Epithelial cell of esophagus (primary cell): ENCODE measurements at regions not wholly inside any gene's neighbourhood (a gene's known extent, or its start where the extent isn't known, plus 50 kb on each side); places are given as distances from the start of the nearest gene placed in this dataset.

Source experiments
- DNase-seq: peaks from one replicate; pipeline ENCODE4 v3.0.0; 2010; ENCODE audit warnings: low read depth
- H3K4me3 ChIP-seq: 2 replicates; pipeline ENCODE4 v1.5.1; 2011; ENCODE audit warnings: mild to moderate bottlenecking, low read length, control low read depth
- TF ChIP-seq, protein P1 (sequence below): IDR thresholded peaks from 2 replicates; pipeline ENCODE4 v1.5.1; 2011; ENCODE audit warnings: low read depth, mild to moderate bottlenecking, low read length, control low read depth, inconsistent platforms; ENCODE audit not compliant: insufficient read depth; ENCODE audit errors: missing control alignments

DNA sequence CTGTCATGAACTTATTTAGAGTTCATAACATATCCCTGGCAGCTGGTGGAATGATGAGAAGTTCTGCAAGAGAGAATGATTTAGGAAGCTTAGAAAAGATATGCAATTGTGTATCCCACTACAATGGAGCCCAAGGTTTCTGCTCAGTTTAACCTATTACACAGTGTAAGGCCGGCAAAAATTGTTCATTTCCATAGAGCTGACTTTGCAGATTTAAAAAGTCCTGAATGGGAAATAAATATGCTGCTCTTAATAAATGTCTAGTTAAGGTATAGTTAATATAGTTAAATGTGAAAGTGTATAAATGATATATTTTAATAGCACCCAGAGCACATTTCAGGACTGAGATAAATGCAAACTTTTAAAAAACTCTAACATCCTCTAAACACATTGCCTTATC lies 149.9 kb downstream of the EVX1 start:
- TF ChIP-seq, protein P1, sequence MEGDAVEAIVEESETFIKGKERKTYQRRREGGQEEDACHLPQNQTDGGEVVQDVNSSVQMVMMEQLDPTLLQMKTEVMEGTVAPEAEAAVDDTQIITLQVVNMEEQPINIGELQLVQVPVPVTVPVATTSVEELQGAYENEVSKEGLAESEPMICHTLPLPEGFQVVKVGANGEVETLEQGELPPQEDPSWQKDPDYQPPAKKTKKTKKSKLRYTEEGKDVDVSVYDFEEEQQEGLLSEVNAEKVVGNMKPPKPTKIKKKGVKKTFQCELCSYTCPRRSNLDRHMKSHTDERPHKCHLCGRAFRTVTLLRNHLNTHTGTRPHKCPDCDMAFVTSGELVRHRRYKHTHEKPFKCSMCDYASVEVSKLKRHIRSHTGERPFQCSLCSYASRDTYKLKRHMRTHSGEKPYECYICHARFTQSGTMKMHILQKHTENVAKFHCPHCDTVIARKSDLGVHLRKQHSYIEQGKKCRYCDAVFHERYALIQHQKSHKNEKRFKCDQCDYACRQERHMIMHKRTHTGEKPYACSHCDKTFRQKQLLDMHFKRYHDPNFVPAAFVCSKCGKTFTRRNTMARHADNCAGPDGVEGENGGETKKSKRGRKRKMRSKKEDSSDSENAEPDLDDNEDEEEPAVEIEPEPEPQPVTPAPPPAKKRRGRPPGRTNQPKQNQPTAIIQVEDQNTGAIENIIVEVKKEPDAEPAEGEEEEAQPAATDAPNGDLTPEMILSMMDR, result no peak
- DNase-seq, result no peak
- H3K4me3 ChIP-seq, result no peak overlapping the region

DNA sequence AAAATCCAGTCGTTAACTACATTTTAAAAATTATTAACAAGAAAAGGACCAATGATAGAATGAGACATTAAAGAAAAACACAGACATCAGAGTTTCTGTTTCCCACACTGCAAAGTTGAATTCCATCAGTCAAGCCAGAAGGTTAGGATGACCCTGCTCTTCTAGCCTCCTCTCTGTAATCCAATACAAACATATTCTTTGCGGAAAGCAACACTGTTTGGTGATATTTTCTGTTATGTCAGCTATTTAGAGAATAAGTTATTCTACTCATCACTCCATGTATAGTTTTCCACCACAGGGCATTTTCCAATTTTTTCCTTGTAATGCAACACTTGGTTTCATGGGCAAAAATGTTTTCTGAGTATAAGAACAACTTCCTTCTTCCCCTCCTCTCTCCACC lies 152.3 kb downstream of the EVX1 start:
- H3K4me3 ChIP-seq, result no peak overlapping the region
- DNase-seq, result no peak
- TF ChIP-seq, protein P1, result no peak

DNA sequence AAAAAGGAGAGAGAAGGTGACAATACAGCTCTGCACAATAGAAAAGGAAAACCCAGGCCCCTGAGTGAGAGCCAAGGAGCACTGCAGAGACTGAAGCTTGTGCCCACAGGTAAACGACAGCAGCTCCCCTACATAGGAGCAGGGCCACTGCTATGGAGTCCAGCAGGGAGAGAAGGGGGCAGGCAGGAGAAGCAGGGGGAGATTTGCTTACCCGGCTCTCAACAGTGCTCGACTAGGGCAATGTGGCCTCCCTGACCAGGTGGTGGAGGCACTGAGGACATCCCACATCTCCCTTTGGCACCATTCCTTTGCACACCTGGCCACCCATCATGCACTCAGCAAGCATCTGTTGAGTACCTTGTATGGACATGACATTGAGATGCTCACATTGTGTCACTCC lies 153.0 kb downstream of the EVX1 start:
- no peak for DNase-seq
- no peak overlapping the region for H3K4me3 ChIP-seq
- TF ChIP-seq, protein P1, result no peak

DNA sequence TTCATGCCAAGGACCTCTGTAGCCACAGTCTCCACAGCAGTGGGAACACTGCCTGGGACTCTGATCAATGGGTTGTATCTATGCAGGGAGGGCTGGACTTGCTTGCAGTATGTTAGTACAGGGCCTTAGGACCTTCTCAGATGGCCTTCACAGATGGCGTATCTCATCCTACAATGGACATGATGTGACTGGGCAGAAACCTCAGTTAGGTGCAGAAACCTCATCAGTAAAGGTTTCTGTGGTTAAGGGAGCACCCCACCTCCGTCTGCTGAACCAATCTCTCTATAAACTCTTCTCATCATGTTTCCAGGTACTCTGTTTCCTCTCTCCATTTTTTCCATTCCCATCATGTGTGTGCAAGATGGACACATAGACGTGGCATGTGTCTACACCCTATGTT lies 154.9 kb downstream of the EVX1 start:
- TF ChIP-seq, protein P1, result no peak
- H3K4me3 ChIP-seq, result no peak overlapping the region
- no peak for DNase-seq

DNA sequence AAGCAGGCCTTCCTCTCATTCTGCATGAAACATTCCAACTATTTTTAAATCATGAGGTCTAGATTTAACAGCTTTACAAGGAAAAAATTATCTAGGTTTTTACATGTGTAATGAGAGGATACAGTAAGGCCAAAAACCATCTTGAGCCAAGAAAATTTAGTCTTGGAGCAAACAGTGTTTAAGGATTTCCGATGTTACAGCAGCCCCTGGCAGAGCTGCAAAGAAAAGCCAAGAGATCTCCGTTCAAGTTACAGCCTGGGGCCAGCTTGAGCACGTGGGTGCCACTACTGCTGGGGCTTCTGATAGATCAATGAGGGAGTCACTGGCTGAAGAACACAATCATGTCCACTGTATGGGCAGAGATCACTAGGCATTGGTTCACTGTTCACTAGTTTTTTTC lies 156.2 kb downstream of the EVX1 start:
- DNase-seq, result no peak
- H3K4me3 ChIP-seq, result no peak overlapping the region
- TF ChIP-seq, protein P1, result no peak

DNA sequence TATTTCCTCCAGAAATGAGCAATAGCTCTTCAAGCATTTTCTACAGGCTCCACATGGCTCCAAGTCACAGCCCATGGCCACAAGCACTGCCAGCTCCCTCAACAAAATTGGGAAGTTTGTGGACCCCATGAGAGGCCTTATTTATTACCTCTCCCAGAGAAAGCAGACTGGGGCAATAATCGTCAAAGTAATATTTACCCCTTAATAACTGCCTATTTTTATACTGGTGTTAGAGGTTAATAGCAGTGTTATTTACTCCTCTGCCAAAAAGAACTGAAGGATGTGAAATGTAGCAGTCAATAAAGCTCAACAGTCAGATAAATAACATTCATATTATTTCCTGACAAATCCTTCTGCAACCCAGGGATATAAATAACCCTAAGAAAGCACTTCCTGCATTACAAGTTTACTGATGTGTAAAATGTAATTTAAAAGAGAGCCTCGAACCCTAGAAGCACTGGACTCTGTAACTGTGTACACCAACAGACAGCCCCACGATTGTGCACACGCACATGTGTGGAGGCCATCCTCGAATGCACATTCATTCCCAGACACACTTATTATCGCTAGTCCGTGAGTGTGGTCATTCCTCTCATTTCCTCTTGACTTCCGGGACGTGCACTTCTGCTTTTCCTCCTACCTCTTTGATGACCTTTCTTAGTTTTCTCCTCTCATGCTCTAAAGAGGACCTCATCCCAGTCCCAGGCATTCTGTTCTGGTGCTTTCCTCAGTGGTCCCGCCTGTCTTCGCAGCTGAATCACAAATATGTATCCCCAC lies 157.4 kb downstream of the EVX1 start:
- no peak overlapping the region for H3K4me3 ChIP-seq
- TF ChIP-seq, protein P1, result no peak
- DNase-seq, result no peak

DNA sequence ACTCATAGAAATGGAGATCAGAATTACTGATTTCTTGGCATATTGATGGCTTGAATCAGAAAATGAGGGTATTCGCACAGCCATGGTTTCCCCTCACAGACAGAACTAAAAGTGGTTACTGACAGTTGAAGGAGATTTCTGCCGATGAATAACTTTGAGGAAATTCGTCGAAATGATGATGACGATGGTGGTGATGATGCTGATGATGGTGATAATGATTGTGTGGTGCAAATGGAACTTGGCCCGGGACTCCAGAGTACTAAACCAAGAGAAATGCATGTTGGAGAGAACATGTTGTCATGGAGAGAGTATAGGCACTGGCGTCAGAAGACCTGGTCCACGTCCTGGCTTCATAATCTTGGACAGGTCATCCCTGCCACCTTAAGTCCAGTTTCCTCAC lies 163.2 kb downstream of the EVX1 start:
- TF ChIP-seq, protein P1, result no peak
- DNase-seq, result no peak

More for the DNA sequence above, 163.2 kb downstream of the EVX1 start:
- no peak overlapping the region for H3K4me3 ChIP-seq
